Common myeloid progenitor, CD34-positive (primary cell): ENCODE measurements at regions not wholly inside any gene's neighbourhood (a gene's known extent, or its start where the extent isn't known, plus 50 kb on each side); places are given as distances from the start of the nearest gene placed in this dataset.

ENCODE experiments used
- CTCF ChIA-PET: fragments of 350-600 bp; sonication (Branson Sonifier 250); formaldehyde crosslinking; loops from one replicate; lab custom pipeline; 2021; ENCODE audit warnings: antibody characterized with exemption; lab: Charles Lee
- POLR2A ChIA-PET: fragments of 350-600 bp; sonication (Branson Sonifier 250); formaldehyde crosslinking; loops from one replicate; lab custom pipeline; 2021; ENCODE audit warnings: antibody characterized with exemption; lab: Charles Lee
- DNase-seq, 3 donors: peaks; one replicate each; pipeline versions ENCODE4 v3.0.0 to v3.0.0-alpha.2; 2013
- H3K27ac ChIP-seq, 2 experiments: 1 replicate in 1 of 2; 2 replicates in 1 of 2; pipeline ENCODE4 v1.7.0; 2013; ENCODE audit warnings: inconsistent platforms in 2 of 2, low read length in 2 of 2, mild to moderate bottlenecking in 2 of 2, low read depth in 1 of 2, moderate library complexity in 1 of 2; ENCODE audit not compliant: severe bottlenecking in 2 of 2, insufficient read depth in 1 of 2, poor library complexity in 1 of 2
- H3K27me3 ChIP-seq, 5 experiments: replicated peaks in 2 of 5; 1 replicate in 3 of 5; 2 replicates in 2 of 5; pipeline versions ENCODE4 v1.6.1 to v1.7.0; 2013; ENCODE audit warnings: low read length in 4 of 5, mild to moderate bottlenecking in 2 of 5, moderate library complexity in 2 of 5, inconsistent platforms in 1 of 5; ENCODE audit not compliant: insufficient read depth in 5 of 5, control insufficient read depth in 4 of 5
- H3K36me3 ChIP-seq, 4 experiments: 1 replicate in 2 of 4; 2 replicates in 2 of 4; pipeline versions ENCODE4 v1.6.1 to v1.7.0; 2013; ENCODE audit warnings: low read length in 3 of 4, control low read depth in 1 of 4, mild to moderate bottlenecking in 1 of 4; ENCODE audit not compliant: control insufficient read depth in 4 of 4, insufficient read depth in 4 of 4
- H3K4me1 ChIP-seq, 4 experiments: 1 replicate in 3 of 4; 2 replicates in 1 of 4; pipeline versions ENCODE4 v1.6.1 to v1.7.1; 2013; ENCODE audit warnings: low read length in 3 of 4, mild to moderate bottlenecking in 3 of 4, control low read depth in 1 of 4, inconsistent platforms in 1 of 4, moderate library complexity in 1 of 4; ENCODE audit not compliant: control insufficient read depth in 4 of 4, insufficient read depth in 4 of 4; ENCODE audit errors: control extremely low read depth in 1 of 4
- H3K4me3 ChIP-seq, 7 experiments: 1 replicate in 4 of 7; 2 replicates in 3 of 7; pipeline versions ENCODE4 v1.5.1 to v1.7.0; 2013; ENCODE audit warnings: mild to moderate bottlenecking in 7 of 7, low read length in 6 of 7, moderate library complexity in 6 of 7, inconsistent platforms in 2 of 7, low read depth in 2 of 7, control low read depth in 1 of 7; ENCODE audit not compliant: insufficient read depth in 4 of 7, control insufficient read depth in 1 of 7; ENCODE audit errors: extremely low read depth in 1 of 7
- H3K9me3 ChIP-seq, 5 experiments: 1 replicate in 4 of 5; 2 replicates in 1 of 5; pipeline versions ENCODE4 v1.6.1 to v1.7.1; 2013; ENCODE audit warnings: low read length in 4 of 5, mild to moderate bottlenecking in 2 of 5, inconsistent platforms in 1 of 5, low read depth in 1 of 5, moderate library complexity in 1 of 5; ENCODE audit not compliant: control insufficient read depth in 4 of 5, insufficient read depth in 2 of 5; ENCODE audit errors: control extremely low read depth in 1 of 5
- WGBS: methylation state at CpG from one replicate; pipeline ENCODE4 v1.1.5; 2013; ENCODE audit not compliant: insufficient coverage; 5-methylcytosine and 5-hydroxymethylcytosine counted together

- CTCF ChIA-PET, result no interaction called here
- no peaks in the 10 kb centered on the region for H3K27me3 ChIP-seq
- WGBS, result 92% methylated on average over 1 of the region's 1 CpG
These were observed 416.5 kb downstream of the MEIS1 start for GRCh38 chr2:66851449-66851872.

GRCh38 chr2:66852953-66853352 is 418.0 kb downstream of the MEIS1 start:
- CTCF ChIA-PET, result no interaction called here
- no peaks in the 10 kb centered on the region for H3K27me3 ChIP-seq
- DNase-seq, result no peak
- peaks cover 2 to 9% (median 4%) of the 10 kb centered on the region in 4 experiments for H3K4me1 ChIP-seq
- no peak overlapping the region for H3K4me3 ChIP-seq
- POLR2A ChIA-PET, result no interaction called here
- H3K9me3 ChIP-seq, result no peaks in the 10 kb centered on the region
- H3K27ac ChIP-seq, result no peak overlapping the region
- 92% methylated on average over 4 of the region's 6 CpGs for WGBS
- H3K36me3 ChIP-seq, result no peaks in the 10 kb centered on the region

More at GRCh38 chr2:66851449-66851872, 416.5 kb downstream of the MEIS1 start:
- Histone ChIP-seq H3K27ac (no peak overlapping the region), H3K36me3 (no peaks in the 10 kb centered on the region), H3K9me3 (no peaks in the 10 kb centered on the region), H3K4me3 (no peak overlapping the region), H3K4me1 (peaks cover 2 to 9% (median 4%) of the 10 kb centered on the region in 4 experiments)
- POLR2A ChIA-PET, result no interaction called here
- no peak for DNase-seq

- WGBS, result 100% methylated on average over 3 of the region's 6 CpGs
These were observed 418.7 kb downstream of the MEIS1 start for GRCh38 chr2:66853585-66853984.

GRCh38 chr2:66854298-66854697 is 419.4 kb downstream of the MEIS1 start:
- Histone ChIP-seq H3K4me1 (peaks cover 2 to 9% (median 4%) of the 10 kb centered on the region in 4 experiments), H3K27me3 (no peaks in the 10 kb centered on the region), H3K27ac (no peak overlapping the region), H3K4me3 (no peak overlapping the region), H3K9me3 (peaks cover 0 to 1% (median 0%) of the 10 kb centered on the region in 5 experiments), H3K36me3 (no peaks in the 10 kb centered on the region)
- WGBS, result 0% methylated on average over 1 of the region's 3 CpGs
- DNase-seq, result peak in 2 of 3 donors; percentile 1 to 4
- CTCF ChIA-PET, result interaction anchor here (0.9 kb wide), 1 partner anchor 9 kb away, joined by 3 read pairs; no protein-coding TSS in a partner anchor
- POLR2A ChIA-PET, result no interaction called here

More at GRCh38 chr2:66853585-66853984, 418.7 kb downstream of the MEIS1 start:
- DNase-seq, result no peak
- no peak overlapping the region for H3K4me3 ChIP-seq
- peaks cover 2 to 9% (median 4%) of the 10 kb centered on the region in 4 experiments for H3K4me1 ChIP-seq
- ChIA-PET CTCF (interaction anchor here (0.9 kb wide), 1 partner anchor 9 kb away, joined by 3 read pairs; no protein-coding TSS in a partner anchor), POLR2A (no interaction called here)
- H3K27me3 ChIP-seq, result no peaks in the 10 kb centered on the region
- no peak overlapping the region for H3K27ac ChIP-seq
- no peaks in the 10 kb centered on the region for H3K36me3 ChIP-seq
- H3K9me3 ChIP-seq, result peaks cover 0 to 1% (median 0%) of the 10 kb centered on the region in 5 experiments

GRCh38 chr2:66862885-66863650 is 428.1 kb downstream of the MEIS1 start:
- no peak overlapping the region for H3K4me3 ChIP-seq
- H3K36me3 ChIP-seq, result no peaks in the 10 kb centered on the region
- no peak for DNase-seq
- peaks cover 0 to 2% (median 0%) of the 10 kb centered on the region in 5 experiments for H3K9me3 ChIP-seq
- no peaks in the 10 kb centered on the region for H3K27me3 ChIP-seq
- POLR2A ChIA-PET, result no interaction called here
- no peaks in the 10 kb centered on the region for H3K4me1 ChIP-seq
- 92% methylated on average over 4 of the region's 6 CpGs for WGBS
- no peak overlapping the region for H3K27ac ChIP-seq
- CTCF ChIA-PET, result interaction anchor here (0.6 kb wide), 1 partner anchor 9 kb away, joined by 3 read pairs; no protein-coding TSS in a partner anchor

- no peak for DNase-seq
- Histone ChIP-seq H3K4me1 (peaks cover 0 to 7% (median 0%) of the 10 kb centered on the region in 4 experiments), H3K27me3 (no peaks in the 10 kb centered on the region), H3K4me3 (no peak overlapping the region), H3K36me3 (no peaks in the 10 kb centered on the region), H3K9me3 (no peaks in the 10 kb centered on the region), H3K27ac (no peak overlapping the region)
- ChIA-PET POLR2A (no interaction called here), CTCF (no interaction called here)
These were observed 430.2 kb downstream of the MEIS1 start for GRCh38 chr2:66865161-66865560.

GRCh38 chr2:66866331-66867062 is 431.6 kb downstream of the MEIS1 start:
- WGBS, result 46% methylated on average over 1 of the region's 3 CpGs
- Histone ChIP-seq H3K4me1 (peaks cover 0 to 7% (median 0%) of the 10 kb centered on the region in 4 experiments), H3K27ac (no peak overlapping the region), H3K4me3 (no peak overlapping the region), H3K27me3 (no peaks in the 10 kb centered on the region), H3K9me3 (no peaks in the 10 kb centered on the region), H3K36me3 (no peaks in the 10 kb centered on the region)
- DNase-seq, result no peak
- ChIA-PET POLR2A (no interaction called here), CTCF (no interaction called here)
